ENCODE measurements at regions not wholly inside any gene's neighbourhood (a gene's known extent, or its start where the extent isn't known, plus 50 kb on each side); places are given as distances from the start of the nearest gene placed in this dataset.

GRCh38 chr14:87186737-87187136, 806.2 kb downstream of the GALC start:
- TF ChIP-seq MYC (IDR thresholded peaks at IDR 0.05; ENCODE audit: low read depth, low read length) (no peak), CTCF (IDR thresholded peaks at IDR 0.05; ENCODE audit: low read depth, low read length) (no peak), POLR2A (IDR thresholded peaks at IDR 0.05; ENCODE audit: extremely low read depth, insufficient read length) (no peak), MAX (IDR thresholded peaks at IDR 0.05; ENCODE audit: low read depth, low read length) (no peak)
- no peak overlapping the region for H3K4me3 ChIP-seq (ENCODE audit: low read depth, low read length)

GRCh38 chr14:87185961-87186560, 806.9 kb downstream of the GALC start:
- DNase-seq (ENCODE audit: low read depth) = no peak
- TF ChIP-seq MYC (IDR thresholded peaks at IDR 0.05; ENCODE audit: low read depth, low read length) (no peak), CTCF (IDR thresholded peaks at IDR 0.05; ENCODE audit: low read depth, low read length) (no peak), POLR2A (IDR thresholded peaks at IDR 0.05; ENCODE audit: extremely low read depth, insufficient read length) (no peak), MAX (IDR thresholded peaks at IDR 0.05; ENCODE audit: low read depth, low read length) (no peak)
- H3K4me3 ChIP-seq (ENCODE audit: low read depth, low read length) = no peak overlapping the region

More at GRCh38 chr14:87186737-87187136, 806.2 kb downstream of the GALC start:
- no peak for DNase-seq (ENCODE audit: low read depth)

- no peak for DNase-seq (ENCODE audit: low read depth)
- H3K4me3 ChIP-seq (ENCODE audit: low read depth, low read length) = no peak overlapping the region
- TF ChIP-seq CTCF (IDR thresholded peaks at IDR 0.05; ENCODE audit: low read depth, low read length) (no peak), MYC (IDR thresholded peaks at IDR 0.05; ENCODE audit: low read depth, low read length) (no peak), POLR2A (IDR thresholded peaks at IDR 0.05; ENCODE audit: extremely low read depth, insufficient read length) (no peak), MAX (IDR thresholded peaks at IDR 0.05; ENCODE audit: low read depth, low read length) (no peak)
Observed at GRCh38 chr14:87184180-87184579, 808.8 kb downstream of the GALC start.

GRCh38 chr14:87181288-87181687, 811.7 kb downstream of the GALC start:
- DNase-seq (ENCODE audit: low read depth) = no peak
- TF ChIP-seq MYC (IDR thresholded peaks at IDR 0.05; ENCODE audit: low read depth, low read length) (no peak), POLR2A (IDR thresholded peaks at IDR 0.05; ENCODE audit: extremely low read depth, insufficient read length) (no peak), CTCF (IDR thresholded peaks at IDR 0.05; ENCODE audit: low read depth, low read length) (no peak), MAX (IDR thresholded peaks at IDR 0.05; ENCODE audit: low read depth, low read length) (no peak)
- no peak overlapping the region for H3K4me3 ChIP-seq (ENCODE audit: low read depth, low read length)

- DNase-seq (ENCODE audit: low read depth) = no peak
- no peak overlapping the region for H3K4me3 ChIP-seq (ENCODE audit: low read depth, low read length)
- TF ChIP-seq MAX (IDR thresholded peaks at IDR 0.05; ENCODE audit: low read depth, low read length) = no peak
- TF ChIP-seq MYC (IDR thresholded peaks at IDR 0.05; ENCODE audit: low read depth, low read length) = no peak
- TF ChIP-seq POLR2A (IDR thresholded peaks at IDR 0.05; ENCODE audit: extremely low read depth, insufficient read length) = no peak
- TF ChIP-seq CTCF (IDR thresholded peaks at IDR 0.05; ENCODE audit: low read depth, low read length) = no peak
Observed at GRCh38 chr14:87179936-87180335, 813.0 kb downstream of the GALC start.

Data from NB4 (cell line).